ENCODE measurements at regions not wholly inside any gene's neighbourhood (a gene's known extent, or its start where the extent isn't known, plus 50 kb on each side); places are given as distances from the start of the nearest gene placed in this dataset.

DNA sequence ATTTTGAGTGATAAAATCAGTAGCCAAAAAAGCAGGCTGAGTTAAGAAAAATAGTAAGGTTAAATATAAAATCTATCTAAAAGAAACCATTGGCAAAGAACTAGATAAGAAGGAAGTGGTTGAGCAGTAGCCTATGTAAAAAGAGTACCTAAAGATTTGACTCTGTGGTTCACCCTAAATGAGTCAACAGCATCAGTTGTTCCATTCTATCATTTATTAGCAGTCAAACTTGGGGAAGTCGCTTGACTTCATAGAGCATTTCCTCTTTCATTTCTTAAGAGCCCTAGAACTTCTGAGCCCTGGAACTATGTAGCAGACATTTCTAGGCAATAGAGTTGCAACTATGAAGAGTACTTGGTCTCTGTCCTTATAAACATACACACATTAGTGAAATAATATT is 381.7 kb downstream of the NUP35 start:
- H3K9ac ChIP-seq = no peak overlapping the region
- H3K9me3 ChIP-seq (ENCODE audit: low read depth) = peaks cover 5% of the 10 kb centered on the region
- no peak overlapping the region for H3K4me3 ChIP-seq
- H3K27me3 ChIP-seq (replicated peaks; ENCODE audit: insufficient read depth) = no peaks in the 10 kb centered on the region
- no peaks in the 10 kb centered on the region for H3K4me1 ChIP-seq (ENCODE audit: insufficient read depth)
- no peak overlapping the region for H3K27ac ChIP-seq
- in situ Hi-C loops (cut with MboI) = no loop called here
- no peak overlapping the region for H2AFZ ChIP-seq
- no peaks in the 10 kb centered on the region for H3K36me3 ChIP-seq (ENCODE audit: low read depth)
- TF ChIP-seq EZH2phosphoT487 (IDR thresholded peaks at IDR 0.05; ENCODE audit: insufficient read depth, low read depth) (no peak), EZH2 (IDR thresholded peaks at IDR 0.05; ENCODE audit: insufficient read depth, poor library complexity, severe bottlenecking) (no peak)
- no peak for DNase-seq
- no peaks in the 10 kb centered on the region for H3F3A ChIP-seq (ENCODE audit: insufficient read depth)
- no peak overlapping the region for H3K4me2 ChIP-seq (ENCODE audit: unreplicated experiment)
- H3K9me2 ChIP-seq (ENCODE audit: insufficient read depth) = no peaks in the 10 kb centered on the region
- no peaks in the 10 kb centered on the region for H3K79me2 ChIP-seq (ENCODE audit: insufficient read depth)
- H4K20me1 ChIP-seq (ENCODE audit: insufficient read depth) = no peaks in the 10 kb centered on the region
- WGBS, 2 experiments (ENCODE audit: low coverage in 1 of 2, low lambda C conversion rate in 2 of 2, missing lambda C conversion rate in 2 of 2) = 36 to 37% methylated on average over 1 of the region's 1 CpG

DNA sequence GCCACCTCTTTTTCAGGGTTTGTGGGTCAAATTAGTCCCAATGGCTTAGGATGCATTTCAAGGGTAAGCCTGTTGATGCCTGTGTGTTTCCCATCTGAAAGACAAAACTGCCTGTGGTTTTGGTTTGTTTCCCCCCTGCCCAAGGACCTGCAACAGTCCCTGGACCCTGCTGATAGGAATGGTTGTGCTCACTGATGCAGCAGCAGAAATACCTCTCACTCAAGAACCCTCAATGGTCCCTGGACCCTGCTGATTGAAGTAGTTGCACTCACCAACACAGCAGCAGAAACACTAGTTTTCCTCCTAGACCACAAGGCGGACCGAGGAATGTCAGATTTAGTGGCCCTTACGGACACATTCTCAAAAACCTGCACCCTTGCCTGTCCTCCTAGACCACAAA is 386.9 kb downstream of the NUP35 start:
- H3K9me2 ChIP-seq (ENCODE audit: insufficient read depth) = no peaks in the 10 kb centered on the region
- H3K4me3 ChIP-seq = no peak overlapping the region
- H3K79me2 ChIP-seq (ENCODE audit: insufficient read depth) = no peaks in the 10 kb centered on the region
- no peaks in the 10 kb centered on the region for H3K4me1 ChIP-seq (ENCODE audit: insufficient read depth)
- no peak overlapping the region for H3K27ac ChIP-seq
- DNase-seq = no peak
- H3F3A ChIP-seq (ENCODE audit: insufficient read depth) = no peaks in the 10 kb centered on the region
- TF ChIP-seq EZH2 (IDR thresholded peaks at IDR 0.05; ENCODE audit: insufficient read depth, poor library complexity, severe bottlenecking) (no peak), EZH2phosphoT487 (IDR thresholded peaks at IDR 0.05; ENCODE audit: insufficient read depth, low read depth) (no peak)
- H3K4me2 ChIP-seq (ENCODE audit: unreplicated experiment) = no peak overlapping the region
- H3K36me3 ChIP-seq (ENCODE audit: low read depth) = no peaks in the 10 kb centered on the region
- H4K20me1 ChIP-seq (ENCODE audit: insufficient read depth) = no peaks in the 10 kb centered on the region
- H3K9ac ChIP-seq = no peak overlapping the region
- H3K27me3 ChIP-seq (replicated peaks; ENCODE audit: insufficient read depth) = no peaks in the 10 kb centered on the region
- H3K9me3 ChIP-seq (ENCODE audit: low read depth) = no peaks in the 10 kb centered on the region
- 22 to 26% methylated on average over 3 of the region's 3 CpGs for WGBS, 2 experiments (ENCODE audit: low coverage in 1 of 2, low lambda C conversion rate in 2 of 2, missing lambda C conversion rate in 2 of 2)
- in situ Hi-C loops (cut with MboI) = no loop called here
- no peak overlapping the region for H2AFZ ChIP-seq

DNA sequence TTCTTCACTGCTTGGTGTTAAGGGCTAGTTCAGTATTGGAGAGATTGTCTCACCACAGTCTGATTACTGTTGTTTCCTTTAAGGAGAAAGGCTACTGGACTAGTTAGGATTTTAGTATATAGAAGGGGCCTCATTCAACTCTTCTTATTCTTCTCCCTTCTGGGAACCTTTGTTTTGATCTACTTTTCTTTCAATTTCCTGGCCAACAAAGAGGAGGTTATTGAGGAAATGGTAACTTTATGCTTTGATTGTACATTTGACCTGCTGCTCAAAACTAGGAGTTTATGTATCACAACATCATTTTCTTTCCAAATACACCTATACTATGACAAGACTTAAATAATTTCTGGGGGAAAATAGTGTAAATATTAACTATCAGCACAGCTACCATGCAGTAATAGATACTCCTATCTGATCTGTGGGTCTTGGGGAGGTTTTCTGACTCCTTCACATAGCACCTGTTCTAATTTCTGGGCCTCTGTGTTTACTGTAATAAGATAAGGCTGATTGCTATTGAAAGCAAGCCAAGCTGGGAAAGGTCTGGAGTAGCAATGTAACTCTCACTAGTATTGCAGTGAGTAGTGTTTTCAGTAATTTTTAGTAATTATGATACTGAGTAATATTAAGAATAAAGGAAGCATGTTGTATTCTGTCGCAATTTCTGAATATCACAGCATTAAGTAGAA is 395.3 kb downstream of the NUP35 start:
- no peak for TF ChIP-seq EZH2phosphoT487 (IDR thresholded peaks at IDR 0.05; ENCODE audit: insufficient read depth, low read depth)
- TF ChIP-seq EZH2 (IDR thresholded peaks at IDR 0.05; ENCODE audit: insufficient read depth, poor library complexity, severe bottlenecking) = no peak
- Histone ChIP-seq H3K79me2 (ENCODE audit: insufficient read depth) (no peaks in the 10 kb centered on the region), H2AFZ (no peak overlapping the region), H4K20me1 (ENCODE audit: insufficient read depth) (no peaks in the 10 kb centered on the region), H3K27me3 (replicated peaks; ENCODE audit: insufficient read depth) (no peaks in the 10 kb centered on the region), H3K4me3 (no peak overlapping the region), H3K27ac (no peak overlapping the region), H3K4me2 (ENCODE audit: unreplicated experiment) (no peak overlapping the region), H3K9ac (no peak overlapping the region), H3K36me3 (ENCODE audit: low read depth) (no peaks in the 10 kb centered on the region), H3K9me3 (ENCODE audit: low read depth) (no peaks in the 10 kb centered on the region), H3F3A (ENCODE audit: insufficient read depth) (no peaks in the 10 kb centered on the region), H3K4me1 (ENCODE audit: insufficient read depth) (no peaks in the 10 kb centered on the region), H3K9me2 (ENCODE audit: insufficient read depth) (no peaks in the 10 kb centered on the region)
- no peak for DNase-seq
- in situ Hi-C loops (cut with MboI) = no loop called here
- 43 to 52% methylated on average over 1 of the region's 1 CpG for WGBS, 2 experiments (ENCODE audit: low coverage in 1 of 2, low lambda C conversion rate in 2 of 2, missing lambda C conversion rate in 2 of 2)

DNA sequence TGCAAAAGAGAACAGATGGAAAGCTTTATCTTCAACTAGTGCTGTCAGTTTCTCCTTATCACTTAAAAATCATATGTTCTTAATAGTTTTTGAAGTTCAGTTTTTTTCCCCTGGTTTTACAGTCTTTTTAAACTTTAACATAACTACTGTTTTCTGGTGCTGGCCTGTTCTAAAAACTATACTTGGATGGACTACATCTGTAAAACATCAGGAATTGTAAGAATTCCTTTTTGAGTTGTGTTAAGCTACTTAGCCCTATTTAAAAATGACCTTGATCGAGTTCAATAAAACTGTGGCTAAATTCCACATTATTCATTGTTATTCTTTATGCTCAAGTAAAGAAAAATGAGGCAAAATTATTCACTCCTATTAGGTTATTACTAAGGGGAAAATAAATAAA is 397.7 kb downstream of the NUP35 start:
- no peaks in the 10 kb centered on the region for H4K20me1 ChIP-seq (ENCODE audit: insufficient read depth)
- WGBS, 2 experiments (ENCODE audit: low coverage in 1 of 2, low lambda C conversion rate in 2 of 2, missing lambda C conversion rate in 2 of 2) = 0% methylated on average over 1 of the region's 1 CpG
- TF ChIP-seq EZH2phosphoT487 (IDR thresholded peaks at IDR 0.05; ENCODE audit: insufficient read depth, low read depth) (no peak), EZH2 (IDR thresholded peaks at IDR 0.05; ENCODE audit: insufficient read depth, poor library complexity, severe bottlenecking) (no peak)
- H3K9ac ChIP-seq = no peak overlapping the region
- in situ Hi-C loops (cut with MboI) = no loop called here
- no peak overlapping the region for H3K27ac ChIP-seq
- no peak overlapping the region for H3K4me2 ChIP-seq (ENCODE audit: unreplicated experiment)
- no peaks in the 10 kb centered on the region for H3K27me3 ChIP-seq (replicated peaks; ENCODE audit: insufficient read depth)
- no peaks in the 10 kb centered on the region for H3K4me1 ChIP-seq (ENCODE audit: insufficient read depth)
- H3K9me3 ChIP-seq (ENCODE audit: low read depth) = no peaks in the 10 kb centered on the region
- no peaks in the 10 kb centered on the region for H3K9me2 ChIP-seq (ENCODE audit: insufficient read depth)
- H2AFZ ChIP-seq = no peak overlapping the region
- no peak for DNase-seq
- H3F3A ChIP-seq (ENCODE audit: insufficient read depth) = no peaks in the 10 kb centered on the region
- no peak overlapping the region for H3K4me3 ChIP-seq
- no peaks in the 10 kb centered on the region for H3K79me2 ChIP-seq (ENCODE audit: insufficient read depth)
- H3K36me3 ChIP-seq (ENCODE audit: low read depth) = no peaks in the 10 kb centered on the region

Measured in GM23248 (cell line).